Muscle of back (tissue), 3 donors: ENCODE measurements at regions not wholly inside any gene's neighbourhood (a gene's known extent, or its start where the extent isn't known, plus 50 kb on each side); places are given as distances from the start of the nearest gene placed in this dataset.

Experiments
- DNase-seq, 3 donors: peaks; one replicate each; pipeline versions ENCODE4 v3.0.0 to v3.0.0-alpha.2; 2013

GRCh38 chr4:74649193-74649592, 145.1 kb downstream of the BTC start:
- no peak for DNase-seq

- DNase-seq, result no peak
These were observed 143.1 kb downstream of the BTC start for GRCh38 chr4:74651198-74651597.

GRCh38 chr4:74653331-74654229, 140.7 kb downstream of the BTC start:
- DNase-seq, result no peak

- no peak for DNase-seq
These were observed 140.1 kb downstream of the BTC start for GRCh38 chr4:74654230-74654681.

GRCh38 chr4:74656596-74656995, 137.7 kb downstream of the BTC start:
- DNase-seq, result no peak

GRCh38 chr4:74658116-74658515, 136.2 kb downstream of the BTC start:
- DNase-seq, result no peak

GRCh38 chr4:74659576-74660411, 134.5 kb downstream of the BTC start:
- peak in 2 of 3 donors; percentile 7 to 93 for DNase-seq

GRCh38 chr4:74660866-74661265, 133.5 kb downstream of the BTC start:
- DNase-seq, result no peak

- DNase-seq, result no peak
These were observed 132.7 kb downstream of the BTC start for GRCh38 chr4:74661427-74662201.

GRCh38 chr4:74663631-74664030, 130.7 kb downstream of the BTC start:
- DNase-seq, result no peak

- no peak for DNase-seq
These were observed 129.0 kb downstream of the BTC start for GRCh38 chr4:74665346-74665745.

GRCh38 chr4:74665876-74666275, 128.4 kb downstream of the BTC start:
- no peak for DNase-seq

GRCh38 chr4:74667438-74667837, 126.9 kb downstream of the BTC start:
- DNase-seq, result no peak

GRCh38 chr4:74667944-74668343, 126.4 kb downstream of the BTC start:
- DNase-seq, result no peak

GRCh38 chr4:74669702-74670101, 124.6 kb downstream of the BTC start:
- no peak for DNase-seq

- no peak for DNase-seq
These were observed 123.7 kb downstream of the BTC start for GRCh38 chr4:74670583-74670982.

- DNase-seq, result peak in 2 of 3 donors; percentile 8 to 13
These were observed 123.1 kb downstream of the BTC start for GRCh38 chr4:74671080-74671698.

GRCh38 chr4:74674750-74675149, 119.6 kb downstream of the BTC start:
- DNase-seq, result no peak

GRCh38 chr4:74675673-74676279, 118.5 kb downstream of the BTC start:
- DNase-seq, result peak; percentile 22 to 47 (median 29)

GRCh38 chr4:74682567-74683359, 111.6 kb downstream of the BTC start:
- DNase-seq, result peak in 1 of 3 donors; percentile 74
